ENCODE measurements at regions not wholly inside any gene's neighbourhood (a gene's known extent, or its start where the extent isn't known, plus 50 kb on each side); places are given as distances from the start of the nearest gene placed in this dataset.
"Not testable (repeated sequence)": the region's sequence is repeated elsewhere in the genome, so short reads cannot be mapped to it uniquely, and the experiment has no call there.

DNA sequence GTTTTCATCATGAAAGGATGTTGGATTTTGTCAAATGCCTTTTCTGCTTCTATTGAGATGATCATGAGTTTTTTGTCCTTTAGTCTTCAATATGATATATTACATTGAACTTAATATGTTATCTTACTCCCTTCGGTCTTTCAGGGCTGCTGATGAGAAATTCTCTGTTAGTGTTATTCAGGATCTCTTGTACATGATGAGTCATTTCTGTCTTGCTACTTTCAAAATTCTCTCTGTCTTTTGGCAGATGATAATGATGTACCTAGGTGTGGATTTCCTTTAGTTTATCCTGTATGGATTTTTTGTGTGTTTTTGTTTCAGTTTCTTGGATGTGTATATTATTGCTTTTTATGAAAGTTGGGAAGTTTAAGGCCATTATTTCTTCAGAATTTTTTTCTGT, 320.9 kb upstream of the NPSR1 start:
- DNase-seq: no peak

- no peak for DNase-seq
Observed at GRCh38 chr7:34338961-34339526, 319.0 kb upstream of the NPSR1 start.

GRCh38 chr7:34341326-34341725, 316.7 kb upstream of the NPSR1 start:
- DNase-seq: no peak

DNA sequence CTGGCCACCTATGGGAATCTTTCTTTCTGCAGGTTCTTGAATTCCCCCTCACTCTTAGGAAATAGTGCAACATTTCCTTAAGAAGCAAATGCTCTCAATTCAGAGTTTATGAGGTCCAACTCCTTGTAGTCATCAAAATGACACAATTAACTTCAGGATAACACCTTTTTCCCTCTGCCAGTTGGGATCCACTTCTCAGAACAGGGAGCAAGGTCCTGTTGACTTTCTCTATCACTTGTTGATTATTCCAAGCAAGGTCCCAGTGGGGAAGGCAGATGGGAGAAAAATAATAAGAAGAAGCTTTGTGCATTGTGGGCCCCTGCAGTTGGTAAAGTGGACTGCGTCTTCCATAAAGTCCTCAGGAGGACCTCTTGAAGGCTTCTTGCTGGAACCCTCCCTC, 315.6 kb upstream of the NPSR1 start:
- DNase-seq: no peak

DNA sequence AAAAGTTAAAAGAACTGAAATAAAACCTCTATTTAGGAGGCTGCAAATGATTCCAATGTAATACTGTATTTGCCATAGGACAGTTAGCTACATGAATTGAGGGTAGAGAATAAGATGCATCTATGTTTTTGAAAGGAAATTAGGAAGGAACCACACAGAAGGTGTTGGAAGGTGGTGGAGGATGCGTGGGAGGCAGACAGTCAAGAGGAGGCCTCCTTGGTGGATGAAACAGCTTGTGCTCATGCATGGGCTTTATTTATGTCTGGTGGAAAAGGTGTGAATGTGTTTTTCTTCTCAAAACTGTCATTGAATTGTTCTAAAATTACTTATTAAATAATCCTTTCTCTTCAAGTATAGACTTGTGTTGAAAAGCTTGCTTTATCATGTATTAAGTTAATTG, 314.4 kb upstream of the NPSR1 start:
- DNase-seq: no peak

DNA sequence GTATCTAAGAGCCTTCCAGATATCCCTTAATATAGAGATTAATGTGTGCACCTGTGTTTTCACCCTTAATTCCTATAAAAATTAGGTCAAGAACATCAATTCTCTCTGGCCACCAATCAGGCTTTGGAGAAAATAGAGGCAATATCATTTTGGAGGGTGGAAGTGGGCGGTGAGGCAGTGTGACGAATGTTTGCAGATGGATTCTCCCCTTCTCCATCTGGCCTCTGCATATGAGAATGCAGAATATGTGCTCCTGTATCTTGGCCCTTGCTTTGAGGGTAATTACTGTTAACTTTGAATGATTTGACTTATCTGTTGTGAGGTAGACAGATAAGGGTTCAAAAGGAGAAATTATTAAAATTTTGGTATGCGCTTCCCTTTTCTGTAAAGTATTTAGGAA, 304.0 kb upstream of the NPSR1 start:
- no peak for DNase-seq

GRCh38 chr7:34354899-34355298, 303.1 kb upstream of the NPSR1 start:
- DNase-seq: no peak

GRCh38 chr7:34357068-34357467, 300.9 kb upstream of the NPSR1 start:
- DNase-seq: no peak

DNA sequence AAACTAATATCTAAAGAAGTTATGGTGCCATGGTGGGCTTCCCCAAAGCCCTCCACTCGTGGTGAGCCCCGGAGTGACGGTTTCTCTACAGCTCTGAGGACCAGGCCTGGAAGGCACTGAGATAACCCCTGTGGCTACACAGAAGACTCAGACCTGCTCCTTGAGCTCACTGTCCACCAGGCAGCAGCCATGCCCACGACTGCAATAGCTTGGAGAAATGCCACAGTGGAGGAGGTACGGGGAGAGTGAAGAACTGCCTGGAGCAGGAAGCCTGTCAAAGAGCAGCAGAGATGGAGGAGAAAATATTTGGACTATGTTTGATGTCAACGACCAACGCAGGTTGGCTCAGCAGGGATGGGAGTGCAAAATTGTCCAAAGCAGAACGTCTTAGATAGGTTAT, 300.1 kb upstream of the NPSR1 start:
- DNase-seq: no peak

DNA sequence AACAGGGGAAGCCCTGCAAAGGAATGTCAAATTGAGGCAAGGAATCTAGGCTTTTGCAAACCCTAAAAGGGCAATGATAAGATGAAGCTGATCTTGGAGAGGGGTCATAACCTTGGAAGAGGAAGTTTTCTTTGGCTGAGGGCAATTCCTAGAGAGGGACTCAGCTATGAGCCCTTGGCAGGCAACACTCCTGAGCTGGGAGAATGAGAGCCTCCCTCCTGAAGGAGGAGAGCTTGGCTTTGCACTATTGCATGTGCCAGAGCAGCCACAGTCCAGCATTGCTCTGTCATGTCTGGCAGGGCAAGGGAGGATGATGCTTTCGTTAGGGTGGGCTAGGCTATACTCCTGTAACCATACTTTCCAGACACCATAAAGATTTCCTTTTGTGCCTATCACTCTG, 299.4 kb upstream of the NPSR1 start:
- DNase-seq: not testable (repeated sequence)

DNA sequence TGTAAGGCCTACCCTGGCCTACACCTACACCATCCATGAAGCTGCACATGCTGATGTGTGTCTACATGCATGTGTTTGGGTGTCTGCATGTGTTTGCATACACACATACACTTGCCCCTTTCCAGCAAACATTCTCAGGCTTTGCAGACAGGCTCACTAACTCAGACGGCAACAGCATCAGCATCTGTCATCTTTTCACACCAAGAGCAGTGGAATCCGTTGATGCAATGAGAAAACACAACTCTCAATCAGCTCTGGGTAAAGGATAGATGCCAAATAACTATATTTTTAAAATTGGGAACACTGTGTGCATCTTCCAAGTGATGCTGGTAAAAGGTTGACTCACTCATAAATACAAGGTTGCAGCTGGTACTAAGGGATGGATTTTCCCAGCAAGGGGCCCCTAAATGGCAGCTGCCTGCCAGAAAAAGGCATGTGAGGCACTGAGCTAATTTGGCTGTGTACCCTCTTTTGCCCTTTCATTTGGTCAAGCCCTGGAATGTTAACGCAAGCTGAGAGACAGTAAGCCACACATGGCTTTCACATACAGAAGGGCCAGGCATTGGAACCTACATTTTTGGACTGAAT, 296.3 kb upstream of the NPSR1 start:
- no peak for DNase-seq

GRCh38 chr7:34362621-34363020, 295.4 kb upstream of the NPSR1 start:
- DNase-seq: no peak

DNA sequence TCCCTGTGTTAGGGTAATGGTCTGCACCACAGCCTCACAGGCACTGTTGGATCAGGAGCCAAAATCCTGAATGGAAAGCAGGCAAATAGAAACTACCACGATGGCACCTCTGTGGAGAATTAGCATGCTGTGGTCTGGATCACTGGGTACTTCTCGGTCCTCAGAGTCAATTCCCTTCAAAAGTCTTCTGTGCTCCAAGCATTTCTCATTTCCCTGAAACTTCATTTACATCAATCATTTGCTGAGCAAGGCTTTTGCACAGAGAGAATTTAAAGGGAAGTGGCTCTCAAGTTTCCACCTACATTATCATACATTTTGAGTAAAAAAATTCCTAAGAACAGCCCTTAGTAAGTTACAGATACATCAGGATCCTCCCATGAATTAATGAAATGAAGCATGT, 293.9 kb upstream of the NPSR1 start:
- no peak for DNase-seq

- no peak for DNase-seq
Observed at GRCh38 chr7:34365011-34365410, 293.0 kb upstream of the NPSR1 start.

DNA sequence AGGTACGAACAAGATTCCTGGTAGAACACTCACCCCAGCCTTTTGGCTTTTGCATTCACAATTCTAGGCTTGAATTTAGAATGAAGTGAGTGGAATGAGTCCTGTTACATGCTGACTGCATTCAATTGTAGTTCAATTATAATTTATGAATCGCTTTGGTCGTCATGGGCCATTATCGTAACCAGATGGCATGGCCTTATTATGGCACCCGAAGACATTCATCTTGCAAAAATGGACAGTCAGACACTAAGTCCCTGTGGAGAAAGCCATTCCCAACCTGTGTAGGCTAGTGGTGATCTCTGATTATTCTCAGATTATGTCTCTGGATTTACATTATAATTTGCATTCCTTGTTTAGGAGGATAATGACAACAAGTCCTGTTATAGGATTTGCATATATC, 292.4 kb upstream of the NPSR1 start:
- no peak for DNase-seq

DNA sequence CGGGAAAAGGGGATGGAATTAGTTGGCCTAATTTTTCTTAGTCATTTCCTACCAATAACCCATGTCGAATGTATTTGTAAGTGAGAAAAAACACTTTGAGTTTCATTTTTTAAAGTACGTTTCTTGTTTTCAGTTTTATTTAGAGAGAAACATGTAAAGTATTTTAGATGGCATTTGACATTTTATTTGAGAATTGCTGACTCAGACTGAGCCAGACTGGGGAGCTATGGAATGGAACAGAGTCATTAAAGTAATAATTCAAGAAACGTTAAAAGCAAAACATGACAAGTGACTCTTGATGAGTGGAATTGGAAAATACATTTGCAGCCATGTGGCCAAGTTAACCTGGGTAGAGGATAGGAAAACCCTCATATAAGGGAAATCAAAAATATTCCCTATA, 286.1 kb upstream of the NPSR1 start:
- no peak for DNase-seq

DNA sequence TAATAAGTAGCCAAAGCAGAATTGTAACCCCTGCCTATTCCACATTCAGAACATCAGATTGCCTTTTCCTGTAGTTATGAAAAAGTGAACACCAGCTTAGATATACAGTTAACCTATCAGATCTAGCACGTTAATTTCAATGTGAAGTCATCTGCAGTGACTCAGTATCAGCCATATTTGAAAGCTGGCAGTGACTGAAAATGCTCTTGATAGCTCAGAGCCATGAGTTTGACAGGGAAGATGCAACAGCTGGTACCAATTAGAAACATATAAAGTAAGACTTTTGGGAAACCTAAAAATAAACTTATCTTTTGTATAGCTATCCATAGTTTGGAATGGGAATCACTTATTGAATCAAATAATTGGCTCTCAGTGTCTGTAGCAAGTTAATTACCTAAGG, 284.1 kb upstream of the NPSR1 start:
- no peak for DNase-seq

DNA sequence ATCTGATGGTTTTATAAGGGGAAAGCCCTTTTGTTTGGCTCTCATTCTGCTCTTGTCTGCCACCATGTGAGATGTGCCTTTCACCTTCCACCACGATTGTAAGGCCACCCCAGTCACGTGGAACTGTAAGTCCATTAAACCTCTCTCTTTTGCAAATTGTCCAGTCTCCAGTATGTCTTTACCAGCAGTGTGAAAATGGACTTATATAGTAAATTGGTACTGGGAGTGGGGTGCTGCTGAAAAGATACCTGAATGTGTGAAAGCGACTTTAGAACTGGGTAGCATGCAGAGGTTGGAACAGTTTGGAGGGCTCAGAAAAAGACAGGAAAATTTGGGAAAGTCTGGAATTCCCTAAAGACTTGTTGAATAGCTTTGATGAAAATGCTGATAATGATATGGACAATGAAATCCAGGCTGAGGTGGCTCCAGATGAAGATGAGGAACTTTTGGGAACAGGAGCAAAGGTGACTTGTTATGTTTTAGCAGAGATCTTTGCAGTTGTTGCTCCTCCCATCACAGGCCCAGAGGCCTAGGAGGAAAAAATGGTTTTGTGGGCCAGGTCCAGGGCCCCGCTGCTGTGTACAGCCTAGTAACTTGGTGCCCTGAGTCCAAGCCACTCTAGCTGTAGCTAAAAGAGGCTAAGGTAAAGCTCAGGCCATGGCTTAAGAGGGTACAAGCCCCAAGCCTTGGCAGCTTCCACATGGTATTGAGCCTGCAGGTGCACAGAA, 275.7 kb upstream of the NPSR1 start:
- DNase-seq: no peak

DNA sequence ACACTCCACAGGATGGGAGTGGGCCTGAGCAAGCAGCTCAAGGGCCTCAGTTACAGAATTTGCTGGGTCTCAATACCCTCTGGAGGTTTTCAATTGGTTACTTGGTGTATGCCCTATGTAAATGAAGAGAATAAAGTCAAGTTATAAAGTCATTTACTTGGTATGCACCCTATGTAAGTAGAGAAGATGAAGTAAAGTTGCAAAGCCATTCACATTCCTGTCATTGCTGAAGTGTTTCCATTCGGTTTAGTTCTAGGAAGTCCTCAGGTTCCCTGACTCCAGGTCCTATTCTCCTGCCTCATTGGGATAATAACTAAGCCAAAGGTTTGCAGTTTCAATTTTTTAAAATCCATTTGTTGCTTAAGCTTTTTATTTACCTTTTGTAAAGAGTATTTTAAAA, 272.6 kb upstream of the NPSR1 start:
- DNase-seq: no peak

DNA sequence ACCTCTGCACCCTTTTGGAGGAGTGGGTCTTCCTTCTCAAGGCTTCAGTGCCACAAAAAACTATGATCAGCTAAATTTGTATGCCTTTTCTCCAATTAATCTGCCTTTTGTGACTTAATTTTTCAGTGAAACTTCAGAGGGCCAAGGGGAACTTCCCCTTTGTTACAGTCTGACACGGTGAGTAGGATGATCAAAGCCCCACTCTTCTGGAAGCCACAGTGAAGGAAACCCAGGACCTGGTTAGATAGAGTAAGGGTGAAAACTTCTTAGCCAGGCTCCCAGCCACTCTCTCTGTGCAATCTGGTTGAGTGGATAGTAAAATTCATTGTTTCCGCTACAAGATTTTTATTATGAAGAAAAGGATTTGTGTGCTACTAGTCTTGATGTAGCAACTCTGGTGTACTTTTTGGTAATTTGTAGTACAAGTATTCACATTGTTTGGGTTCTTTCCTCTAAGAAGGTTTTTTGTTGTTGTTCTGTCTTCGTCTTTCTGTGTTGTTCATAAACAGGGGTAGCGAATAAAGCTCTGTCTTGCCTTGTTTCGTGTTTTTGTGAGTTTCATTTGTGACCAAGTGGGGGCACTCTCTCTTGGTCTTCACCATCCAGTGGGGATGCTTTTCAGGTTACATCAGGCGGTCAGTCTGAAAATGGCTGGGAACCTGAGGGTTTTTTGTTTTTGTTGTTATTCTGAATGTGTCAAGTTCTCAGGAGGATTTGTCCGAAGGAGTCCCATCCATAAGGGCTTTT, 268.5 kb upstream of the NPSR1 start:
- DNase-seq: no peak

DNA sequence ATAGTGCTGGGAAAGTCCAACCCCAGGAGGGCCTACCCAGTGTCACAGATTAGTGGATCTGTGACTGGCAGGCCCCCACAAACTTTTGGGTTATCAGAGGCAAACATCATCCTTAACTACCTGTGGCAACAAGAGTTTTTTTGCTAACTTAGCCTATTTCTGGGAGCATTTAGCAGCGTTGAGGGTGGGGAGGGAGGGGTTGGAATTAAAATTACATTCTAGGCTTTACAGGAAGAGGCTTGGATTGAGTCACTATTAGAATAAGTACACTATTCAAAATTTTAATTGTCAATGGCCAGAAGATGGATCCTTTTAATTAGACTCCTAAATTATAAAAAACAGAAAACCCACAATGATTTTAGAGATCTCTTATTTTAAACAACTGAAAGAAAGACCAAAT, 267.9 kb upstream of the NPSR1 start:
- no peak for DNase-seq

DNA sequence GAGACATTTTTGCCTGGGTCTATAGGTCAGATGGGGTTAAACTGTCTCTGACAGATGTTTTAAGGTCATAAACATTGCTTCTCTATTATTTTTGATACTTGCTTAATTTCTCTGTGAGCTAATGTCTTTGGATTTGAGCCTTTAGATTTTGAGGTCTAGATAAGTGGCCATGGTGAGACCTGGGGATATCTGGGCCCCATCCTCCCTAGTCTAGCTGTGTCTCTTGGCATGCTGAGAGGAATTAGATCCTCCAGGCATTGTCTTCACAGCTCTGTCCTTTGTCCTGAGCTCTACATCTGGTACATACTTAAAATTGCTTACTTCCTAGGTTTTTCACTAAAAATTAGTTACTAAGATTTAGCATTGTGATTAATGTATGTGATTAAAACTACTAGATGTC, 265.0 kb upstream of the NPSR1 start:
- no peak for DNase-seq

GRCh38 chr7:34396437-34397064, 261.5 kb upstream of the NPSR1 start:
- no peak for DNase-seq

DNA sequence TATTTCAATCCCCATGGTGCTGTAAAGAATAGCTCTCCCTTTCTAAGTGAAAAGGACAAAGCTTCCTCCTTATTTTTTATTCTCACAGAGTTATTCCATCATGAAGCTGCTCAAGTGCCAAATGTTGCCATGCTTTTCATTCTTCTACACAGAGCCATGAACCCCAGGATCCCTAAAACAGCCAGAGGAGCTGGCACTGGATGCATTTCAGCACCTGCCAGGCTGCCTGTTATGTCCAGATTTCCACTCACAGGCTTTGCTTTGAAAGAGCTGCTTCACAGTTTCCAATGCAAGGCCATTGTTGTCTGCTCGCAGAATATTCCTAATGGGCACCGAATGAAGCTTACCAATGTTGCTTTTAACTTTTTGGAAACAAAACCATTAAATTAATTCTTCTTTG, 256.2 kb upstream of the NPSR1 start:
- no peak for DNase-seq

All from inflammatory macrophage treated with lipopolysaccharide for 1 hour (primary cell).